Skin of body (tissue), 1 donor: ENCODE measurements at regions not wholly inside any gene's neighbourhood (a gene's known extent, or its start where the extent isn't known, plus 50 kb on each side); places are given as distances from the start of the nearest gene placed in this dataset.

Experiments used
- DNase-seq: peaks from one replicate; lab custom pipeline; 2025; lab: John Stamatoyannopoulos, UW

GRCh38 chr4:127126718-127127117 lies 506.0 kb upstream of the INTU start:
- no peak for DNase-seq

GRCh38 chr4:127131527-127131926 lies 501.2 kb upstream of the INTU start:
- DNase-seq = no peak

GRCh38 chr4:127134490-127134889 lies 498.3 kb upstream of the INTU start:
- DNase-seq = peak; percentile 73

- DNase-seq = no peak
Observed at GRCh38 chr4:127138586-127138985, 494.2 kb upstream of the INTU start.

GRCh38 chr4:127139788-127140286 lies 492.9 kb upstream of the INTU start:
- no peak for DNase-seq

- no peak for DNase-seq
Observed at GRCh38 chr4:127140306-127140705, 492.5 kb upstream of the INTU start.

GRCh38 chr4:127141856-127142255 lies 490.9 kb upstream of the INTU start:
- DNase-seq = peak; percentile 33

- peak; percentile 39 for DNase-seq
Observed at GRCh38 chr4:127143460-127144195, 489.1 kb upstream of the INTU start.

- DNase-seq = no peak
Observed at GRCh38 chr4:127145006-127145540, 487.7 kb upstream of the INTU start.

GRCh38 chr4:127148165-127148564 lies 484.6 kb upstream of the INTU start:
- DNase-seq = peak; percentile 3

- DNase-seq = peak; percentile 14
Observed at GRCh38 chr4:127149086-127149485, 483.7 kb upstream of the INTU start.

- no peak for DNase-seq
Observed at GRCh38 chr4:127151941-127152340, 480.8 kb upstream of the INTU start.

- no peak for DNase-seq
Observed at GRCh38 chr4:127155116-127155515, 477.6 kb upstream of the INTU start.

- DNase-seq = no peak
Observed at GRCh38 chr4:127155555-127155954, 477.2 kb upstream of the INTU start.

- DNase-seq = no peak
Observed at GRCh38 chr4:127162741-127163140, 470.0 kb upstream of the INTU start.

- DNase-seq = no peak
Observed at GRCh38 chr4:127165971-127166370, 466.8 kb upstream of the INTU start.

GRCh38 chr4:127174201-127174600 lies 458.6 kb upstream of the INTU start:
- peak; percentile 81 for DNase-seq

GRCh38 chr4:127174616-127175015 lies 458.1 kb upstream of the INTU start:
- DNase-seq = peak; percentile 81

- no peak for DNase-seq
Observed at GRCh38 chr4:127179256-127180087, 453.3 kb upstream of the INTU start.

GRCh38 chr4:127181001-127181400 lies 451.8 kb upstream of the INTU start:
- DNase-seq = no peak

GRCh38 chr4:127182687-127183086 lies 450.1 kb upstream of the INTU start:
- peak; percentile 28 for DNase-seq

GRCh38 chr4:127188847-127189246 lies 443.9 kb upstream of the INTU start:
- DNase-seq = no peak
